H9 (cell line): ENCODE measurements at regions not wholly inside any gene's neighbourhood (a gene's known extent, or its start where the extent isn't known, plus 50 kb on each side); places are given as distances from the start of the nearest gene placed in this dataset.

ENCODE experiments used
- DNase-seq: peaks from one replicate; pipeline ENCODE4 v3.0.0-alpha.2; 2017
- H2AFZ ChIP-seq: one replicate; pipeline ENCODE4 v1.6.1; 2013; ENCODE audit warnings: mild to moderate bottlenecking, low read length, control low read depth, moderate library complexity
- H2AK5ac ChIP-seq: 2 replicates; pipeline ENCODE4 v1.6.1; 2013; ENCODE audit warnings: low read length, control low read depth, mixed read lengths; ENCODE audit not compliant: insufficient read length
- H2BK120ac ChIP-seq: one replicate; pipeline ENCODE4 v1.6.1; 2013; ENCODE audit warnings: low read depth, mild to moderate bottlenecking, low read length, control low read depth, inconsistent platforms; ENCODE audit not compliant: poor library complexity, severe bottlenecking
- H2BK12ac ChIP-seq: 2 replicates; pipeline ENCODE4 v1.6.1; 2013; ENCODE audit warnings: low read length, control low read depth, mixed read lengths, low read depth; ENCODE audit not compliant: insufficient read length
- H2BK15ac ChIP-seq: 2 replicates; pipeline ENCODE4 v1.6.1; 2013; ENCODE audit warnings: low read depth, low read length, control low read depth
- H2BK20ac ChIP-seq: one replicate; pipeline ENCODE4 v1.6.1; 2013; ENCODE audit warnings: low read depth, mild to moderate bottlenecking, low read length, control low read depth, inconsistent platforms; ENCODE audit not compliant: poor library complexity, severe bottlenecking
- H2BK5ac ChIP-seq: 2 replicates; pipeline ENCODE4 v1.6.1; 2013; ENCODE audit warnings: low read length, control low read depth, mixed read lengths; ENCODE audit not compliant: insufficient read length
- H3K14ac ChIP-seq: 2 replicates; pipeline ENCODE4 v1.6.1; 2013; ENCODE audit warnings: low read length, control low read depth; ENCODE audit not compliant: insufficient read depth
- H3K18ac ChIP-seq: 2 replicates; pipeline ENCODE4 v1.6.1; 2013; ENCODE audit warnings: low read depth, mild to moderate bottlenecking, mixed read lengths, low read length, control low read depth; ENCODE audit not compliant: insufficient read length
- H3K23ac ChIP-seq: 2 replicates; pipeline ENCODE4 v1.6.1; 2013; ENCODE audit warnings: low read length, control low read depth, mixed read lengths, low read depth; ENCODE audit not compliant: insufficient read length
- H3K23me2 ChIP-seq: 2 replicates; pipeline ENCODE4 v1.6.1; 2013; ENCODE audit warnings: low read depth, mild to moderate bottlenecking, mixed read lengths, low read length, control low read depth; ENCODE audit not compliant: insufficient read length, poor library complexity, severe bottlenecking
- H3K27ac ChIP-seq: 2 replicates; pipeline ENCODE4 v1.5.1; 2013; ENCODE audit warnings: low read length, control low read depth, mixed read lengths, low read depth; ENCODE audit not compliant: insufficient read length
- H3K27me3 ChIP-seq: 2 replicates; pipeline ENCODE4 v1.6.1; 2013; ENCODE audit warnings: low read length, control low read depth, inconsistent platforms; ENCODE audit not compliant: insufficient read depth
- H3K4ac ChIP-seq: 2 replicates; pipeline ENCODE4 v1.6.1; 2013; ENCODE audit warnings: low read depth, mild to moderate bottlenecking, control low read depth, inconsistent platforms, low read length, moderate library complexity
- H3K4me1 ChIP-seq: 2 replicates; pipeline ENCODE4 v1.6.1; 2013; ENCODE audit warnings: low read length, control low read depth, inconsistent platforms; ENCODE audit not compliant: insufficient read depth
- H3K4me2 ChIP-seq: 2 replicates; pipeline ENCODE4 v1.6.1; 2013; ENCODE audit warnings: low read length, control low read depth, mixed read lengths; ENCODE audit not compliant: insufficient read length, insufficient read depth
- H3K56ac ChIP-seq: 2 replicates; pipeline ENCODE4 v1.6.1; 2013; ENCODE audit warnings: low read depth, mild to moderate bottlenecking, mixed read lengths, low read length, control low read depth; ENCODE audit not compliant: insufficient read length
- H3K79me1 ChIP-seq: 2 replicates; pipeline ENCODE4 v1.6.1; 2013; ENCODE audit warnings: low read depth, mild to moderate bottlenecking, moderate library complexity, low read length, control low read depth, inconsistent platforms; ENCODE audit not compliant: insufficient read depth, poor library complexity, severe bottlenecking
- H3K79me2 ChIP-seq: 2 replicates; pipeline ENCODE4 v1.6.1; 2013; ENCODE audit warnings: low read length, control low read depth, inconsistent platforms; ENCODE audit not compliant: insufficient read depth
- H3K9ac ChIP-seq: 2 replicates; pipeline ENCODE4 v1.6.1; 2013; ENCODE audit warnings: low read length, control low read depth, mixed read lengths; ENCODE audit not compliant: insufficient read length; ENCODE audit errors: extremely low read depth
- H3K9me3 ChIP-seq: one replicate; pipeline ENCODE4 v1.6.1; 2013; ENCODE audit warnings: low read depth, low read length, inconsistent platforms; ENCODE audit not compliant: control insufficient read depth
- H3T11ph ChIP-seq: one replicate; pipeline ENCODE4 v1.6.1; 2013; ENCODE audit warnings: mild to moderate bottlenecking, low read length, control low read depth, inconsistent platforms
- H4K20me1 ChIP-seq: one replicate; pipeline ENCODE4 v1.6.1; 2013; ENCODE audit not compliant: control insufficient read depth, insufficient read length, insufficient read depth
- H4K5ac ChIP-seq: 2 replicates; pipeline ENCODE4 v1.6.1; 2013; ENCODE audit warnings: low read depth, mild to moderate bottlenecking, mixed read lengths, low read length, control low read depth; ENCODE audit not compliant: insufficient read length
- H4K8ac ChIP-seq: replicated peaks from 2 replicates; pipeline ENCODE4 v1.6.1; 2013; ENCODE audit warnings: low read length, control low read depth, mixed read lengths, low read depth; ENCODE audit not compliant: insufficient read length
- H4K91ac ChIP-seq: 2 replicates; pipeline ENCODE4 v1.6.1; 2013; ENCODE audit warnings: low read depth, mild to moderate bottlenecking, moderate library complexity, mixed read lengths, low read length, control low read depth; ENCODE audit not compliant: insufficient read length
- H3K27ac Mint-ChIP-seq, 3 experiments: 2 replicates in 2 of 3; 3 replicates in 1 of 3; pipeline ENCODE4 v1.8.0; 2020 to 2021; ENCODE audit warnings: mixed read lengths in 3 of 3, mild to moderate bottlenecking in 1 of 3, moderate library complexity in 1 of 3
- H3K27me3 Mint-ChIP-seq: 2 replicates; pipeline ENCODE4 v1.8.0; 2021; ENCODE audit warnings: low read depth, mild to moderate bottlenecking, moderate library complexity, mixed read lengths
- H3K36me3 Mint-ChIP-seq, 3 experiments: 2 replicates in 2 of 3; 3 replicates in 1 of 3; pipeline ENCODE4 v1.8.0; 2020 to 2021; ENCODE audit warnings: low read depth in 3 of 3, mixed read lengths in 3 of 3; ENCODE audit not compliant: insufficient read depth in 1 of 3
- H3K4me1 Mint-ChIP-seq, 2 experiments: 2 replicates each; pipeline ENCODE4 v1.8.0; 2020; ENCODE audit warnings: mixed read lengths in 2 of 2
- H3K4me3 Mint-ChIP-seq, 2 experiments: 2 replicates in 1 of 2; 3 replicates in 1 of 2; pipeline ENCODE4 v1.8.0; 2020 to 2021; ENCODE audit warnings: mild to moderate bottlenecking in 2 of 2, mixed read lengths in 2 of 2, moderate library complexity in 1 of 2
- H3K9me3 Mint-ChIP-seq, 2 experiments: 2 replicates in 1 of 2; 3 replicates in 1 of 2; pipeline ENCODE4 v1.8.0; 2020; ENCODE audit warnings: mild to moderate bottlenecking in 2 of 2, mixed read lengths in 2 of 2, moderate library complexity in 1 of 2
- WGBS: extraction: QIAGEN DNeasy Blood & Tissue Kit; methylation state at CpG from one replicate; pipeline ENCODE4 v1.1.7; 2013; ENCODE audit warnings: missing lambda C conversion rate, low lambda C conversion rate, mixed read lengths; ENCODE audit not compliant: insufficient read length; ENCODE audit errors: extremely low coverage; 5-methylcytosine and 5-hydroxymethylcytosine counted together
- TF ChIP-seq, protein P1 (sequence below): fragments of 200-600 bp; sonication (generic); conservative IDR thresholded peaks from 3 replicates; pipeline ENCODE4 v1.8.0; 2021; ENCODE audit warnings: antibody characterized with exemption, mild to moderate bottlenecking

DNA sequence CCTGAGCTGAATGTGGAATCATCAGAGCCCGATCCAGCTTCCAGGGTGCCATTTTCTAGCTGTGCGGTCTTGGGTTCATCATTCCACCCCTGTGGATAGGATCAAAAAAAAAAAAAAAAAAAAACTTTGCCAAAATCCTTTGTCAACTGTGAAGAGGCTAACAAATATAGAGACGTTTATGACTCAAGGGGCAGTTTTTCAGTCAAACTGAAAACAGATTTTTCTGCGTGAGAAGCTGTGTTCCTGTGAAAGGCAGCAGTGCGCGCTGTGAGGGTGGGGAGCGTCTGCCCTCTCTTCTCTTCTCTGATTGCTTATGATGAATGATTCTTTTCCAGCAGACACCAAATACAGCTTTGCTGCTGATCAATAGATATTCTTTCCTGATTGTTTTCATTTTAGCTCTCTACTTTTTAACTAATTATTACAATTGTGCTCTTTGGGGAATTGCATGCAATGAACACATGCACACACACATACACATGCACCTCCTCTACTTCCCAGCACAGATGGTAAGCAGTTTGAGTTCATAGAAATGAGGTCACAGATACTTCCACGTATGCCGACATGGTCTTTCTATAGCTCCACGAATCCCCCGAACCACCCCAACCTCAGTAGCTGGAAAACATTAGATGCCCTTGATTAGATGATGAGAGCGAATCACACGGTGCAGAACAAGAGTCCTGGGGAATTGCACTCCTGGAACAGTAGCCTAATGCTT lies 175.4 kb downstream of the NRP2 start:
- Histone ChIP-seq H3K9me3 (no peaks in the 10 kb centered on the region), H2BK5ac (no peak overlapping the region), H3K18ac (no peak overlapping the region), H3K4ac (no peak overlapping the region), H2AFZ (no peak overlapping the region), H3K27ac (no peak overlapping the region), H3K79me2 (no peaks in the 10 kb centered on the region), H2AK5ac (no peak overlapping the region), H3K23ac (no peak overlapping the region), H4K91ac (no peak overlapping the region), H3K9ac (no peak overlapping the region), H3K4me2 (no peak overlapping the region), H2BK12ac (no peak overlapping the region), H2BK120ac (no peak overlapping the region), H4K8ac (no peak overlapping the region), H4K5ac (no peak overlapping the region), H3K79me1 (no peaks in the 10 kb centered on the region), H3K56ac (no peak overlapping the region), H2BK15ac (no peak overlapping the region), H3K4me1 (no peaks in the 10 kb centered on the region), H3K23me2 (no peaks in the 10 kb centered on the region), H3K27me3 (no peaks in the 10 kb centered on the region), H3T11ph (no peak overlapping the region), H4K20me1 (no peaks in the 10 kb centered on the region), H3K14ac (no peak overlapping the region; the same call in 1 of the 2 replicates), H2BK20ac (no peak overlapping the region)
- Mint-ChIP-seq H3K27ac (no peak overlapping the region), H3K36me3 (no peaks in the 10 kb centered on the region; a peak in 1 of 7 replicates), H3K27me3 (peaks cover 1% of the 10 kb centered on the region), H3K4me3 (no peak overlapping the region), H3K4me1 (peaks cover 12 to 20% of the 10 kb centered on the region in 2 experiments), H3K9me3 (peaks cover 2 to 3% of the 10 kb centered on the region in 2 experiments; a peak in 4 of 5 replicates)
- no peak for DNase-seq
- WGBS, result no CpG with 5 or more reads among the region's 13 CpGs
- TF ChIP-seq, protein P1, sequence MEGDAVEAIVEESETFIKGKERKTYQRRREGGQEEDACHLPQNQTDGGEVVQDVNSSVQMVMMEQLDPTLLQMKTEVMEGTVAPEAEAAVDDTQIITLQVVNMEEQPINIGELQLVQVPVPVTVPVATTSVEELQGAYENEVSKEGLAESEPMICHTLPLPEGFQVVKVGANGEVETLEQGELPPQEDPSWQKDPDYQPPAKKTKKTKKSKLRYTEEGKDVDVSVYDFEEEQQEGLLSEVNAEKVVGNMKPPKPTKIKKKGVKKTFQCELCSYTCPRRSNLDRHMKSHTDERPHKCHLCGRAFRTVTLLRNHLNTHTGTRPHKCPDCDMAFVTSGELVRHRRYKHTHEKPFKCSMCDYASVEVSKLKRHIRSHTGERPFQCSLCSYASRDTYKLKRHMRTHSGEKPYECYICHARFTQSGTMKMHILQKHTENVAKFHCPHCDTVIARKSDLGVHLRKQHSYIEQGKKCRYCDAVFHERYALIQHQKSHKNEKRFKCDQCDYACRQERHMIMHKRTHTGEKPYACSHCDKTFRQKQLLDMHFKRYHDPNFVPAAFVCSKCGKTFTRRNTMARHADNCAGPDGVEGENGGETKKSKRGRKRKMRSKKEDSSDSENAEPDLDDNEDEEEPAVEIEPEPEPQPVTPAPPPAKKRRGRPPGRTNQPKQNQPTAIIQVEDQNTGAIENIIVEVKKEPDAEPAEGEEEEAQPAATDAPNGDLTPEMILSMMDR, result no peak
